HG03045 (cell line): ENCODE measurements at regions not wholly inside any gene's neighbourhood (a gene's known extent, or its start where the extent isn't known, plus 50 kb on each side); places are given as distances from the start of the nearest gene placed in this dataset.

ENCODE experiments used
- ATAC-seq: cut with Tn5 transposase; IDR thresholded peaks from one replicate; pipeline ENCODE4 v1.9.1; 2021; ENCODE audit warnings: mild to moderate bottlenecking, moderate library complexity; ENCODE audit not compliant: unreplicated experiment

GRCh38 chr6:44603044-44603686 is 215.7 kb downstream of the CDC5L start:
- ATAC-seq: no peak

GRCh38 chr6:44606504-44606903 is 219.0 kb downstream of the CDC5L start:
- no peak for ATAC-seq

GRCh38 chr6:44606976-44607375 is 219.5 kb downstream of the CDC5L start:
- no peak for ATAC-seq

GRCh38 chr6:44608175-44608574 is 220.7 kb downstream of the CDC5L start:
- no peak for ATAC-seq

GRCh38 chr6:44609051-44609612 is 221.6 kb downstream of the CDC5L start:
- no peak for ATAC-seq

GRCh38 chr6:44614396-44614795 is 226.9 kb downstream of the CDC5L start:
- no peak for ATAC-seq

- ATAC-seq: no peak
These were observed 228.1 kb downstream of the CDC5L start for GRCh38 chr6:44615621-44616020.

- no peak for ATAC-seq
These were observed 229.9 kb downstream of the CDC5L start for GRCh38 chr6:44617416-44617815.

GRCh38 chr6:44618371-44618770 is 230.9 kb downstream of the CDC5L start:
- no peak for ATAC-seq

GRCh38 chr6:44620922-44621321 is 233.4 kb downstream of the CDC5L start:
- ATAC-seq: no peak

GRCh38 chr6:44621846-44622245 is 234.3 kb downstream of the CDC5L start:
- ATAC-seq: no peak

- ATAC-seq: no peak
These were observed 235.0 kb downstream of the CDC5L start for GRCh38 chr6:44622555-44622954.

GRCh38 chr6:44622956-44623355 is 235.4 kb downstream of the CDC5L start:
- ATAC-seq: no peak

- no peak for ATAC-seq
These were observed 236.7 kb downstream of the CDC5L start for GRCh38 chr6:44624226-44624625.

- ATAC-seq: no peak
These were observed 237.5 kb downstream of the CDC5L start for GRCh38 chr6:44624936-44625573.

- no peak for ATAC-seq
These were observed 238.5 kb downstream of the CDC5L start for GRCh38 chr6:44625996-44626395.

GRCh38 chr6:44626616-44627015 is 239.1 kb downstream of the CDC5L start:
- no peak for ATAC-seq

GRCh38 chr6:44627091-44627882 is 239.8 kb downstream of the CDC5L start:
- ATAC-seq: no peak

- no peak for ATAC-seq
These were observed 240.4 kb downstream of the CDC5L start for GRCh38 chr6:44627883-44628271.

GRCh38 chr6:44628347-44628746 is 240.8 kb downstream of the CDC5L start:
- ATAC-seq: no peak

- ATAC-seq: no peak
These were observed 242.1 kb downstream of the CDC5L start for GRCh38 chr6:44629636-44630035.
